Subcutaneous abdominal adipose tissue (tissue), 5 donors: ENCODE measurements at regions not wholly inside any gene's neighbourhood (a gene's known extent, or its start where the extent isn't known, plus 50 kb on each side); places are given as distances from the start of the nearest gene placed in this dataset.

Experiments used
- H3K27ac ChIP-seq: one replicate; pipeline ENCODE4 v1.7.0; 2013; ENCODE audit warnings: low read depth, mild to moderate bottlenecking, inconsistent platforms, low read length, moderate library complexity
- H3K27me3 ChIP-seq, 5 donors: one replicate each; pipeline ENCODE4 v1.7.0; 2013; ENCODE audit warnings: low read length in 5 of 5, inconsistent platforms in 1 of 5; ENCODE audit not compliant: control insufficient read depth in 5 of 5, insufficient read depth in 4 of 5
- H3K36me3 ChIP-seq, 5 donors: one replicate each; pipeline ENCODE4 v1.7.0; 2013; ENCODE audit warnings: low read length in 5 of 5; ENCODE audit not compliant: control insufficient read depth in 5 of 5, insufficient read depth in 5 of 5
- H3K4me1 ChIP-seq, 5 donors: one replicate each; pipeline ENCODE4 v1.7.0; 2013; ENCODE audit warnings: low read length in 5 of 5, mild to moderate bottlenecking in 3 of 5, moderate library complexity in 1 of 5; ENCODE audit not compliant: control insufficient read depth in 5 of 5, insufficient read depth in 5 of 5
- H3K4me3 ChIP-seq, 5 donors: one replicate each; pipeline ENCODE4 v1.7.0; 2013; ENCODE audit warnings: low read length in 5 of 5, low read depth in 1 of 5
- H3K9ac ChIP-seq, 5 donors: one replicate each; pipeline ENCODE4 v1.7.0; 2013; ENCODE audit warnings: low read length in 5 of 5, mild to moderate bottlenecking in 4 of 5, moderate library complexity in 3 of 5
- H3K9me3 ChIP-seq, 5 donors: one replicate each; pipeline ENCODE4 v1.7.0; 2013; ENCODE audit warnings: low read length in 5 of 5; ENCODE audit not compliant: control insufficient read depth in 5 of 5
- donor health status: healthy.
- donor health status: healthy.
- donor health status: healthy.
- donor health status: healthy.
- donor health status: healthy.

GRCh38 chr9:32292611-32293010, 91.8 kb upstream of the ACO1 start:
- peaks cover 0 to 4% (median 0%) of the 10 kb centered on the region in 5 donors for H3K4me1 ChIP-seq
- no peak overlapping the region for H3K27ac ChIP-seq
- H3K9ac ChIP-seq = no peak overlapping the region
- no peaks in the 10 kb centered on the region for H3K27me3 ChIP-seq
- H3K4me3 ChIP-seq = no peak overlapping the region
- H3K9me3 ChIP-seq = no peaks in the 10 kb centered on the region
- H3K36me3 ChIP-seq = no peaks in the 10 kb centered on the region

- no peaks in the 10 kb centered on the region for H3K9me3 ChIP-seq
- no peak overlapping the region for H3K9ac ChIP-seq
- peaks cover 0 to 4% (median 0%) of the 10 kb centered on the region in 5 donors for H3K4me1 ChIP-seq
- no peak overlapping the region for H3K27ac ChIP-seq
- no peak overlapping the region for H3K4me3 ChIP-seq
- H3K36me3 ChIP-seq = no peaks in the 10 kb centered on the region
- H3K27me3 ChIP-seq = no peaks in the 10 kb centered on the region
These were observed 91.4 kb upstream of the ACO1 start for GRCh38 chr9:32293091-32293490.

GRCh38 chr9:32294106-32294505, 90.3 kb upstream of the ACO1 start:
- Histone ChIP-seq H3K27me3 (no peaks in the 10 kb centered on the region), H3K36me3 (no peaks in the 10 kb centered on the region), H3K9me3 (no peaks in the 10 kb centered on the region), H3K4me1 (peaks cover 0 to 4% (median 0%) of the 10 kb centered on the region in 5 donors), H3K9ac (no peak overlapping the region), H3K27ac (no peak overlapping the region), H3K4me3 (no peak overlapping the region)

- no peak overlapping the region for H3K27ac ChIP-seq
- no peaks in the 10 kb centered on the region for H3K36me3 ChIP-seq
- peaks cover 0 to 6% (median 0%) of the 10 kb centered on the region in 5 donors for H3K9me3 ChIP-seq
- H3K27me3 ChIP-seq = no peaks in the 10 kb centered on the region
- H3K4me1 ChIP-seq = no peaks in the 10 kb centered on the region
- H3K9ac ChIP-seq = no peak overlapping the region
- no peak overlapping the region for H3K4me3 ChIP-seq
These were observed 84.1 kb upstream of the ACO1 start for GRCh38 chr9:32300373-32300772.

- Histone ChIP-seq H3K9me3 (peaks cover 0 to 6% (median 0%) of the 10 kb centered on the region in 5 donors), H3K9ac (no peak overlapping the region), H3K27me3 (no peaks in the 10 kb centered on the region), H3K4me1 (no peaks in the 10 kb centered on the region), H3K27ac (no peak overlapping the region), H3K36me3 (no peaks in the 10 kb centered on the region), H3K4me3 (no peak overlapping the region)
These were observed 79.9 kb upstream of the ACO1 start for GRCh38 chr9:32304495-32304894.

- Histone ChIP-seq H3K4me3 (no peak overlapping the region), H3K9me3 (peaks cover 0 to 6% (median 0%) of the 10 kb centered on the region in 5 donors)
These were observed 78.4 kb upstream of the ACO1 start for GRCh38 chr9:32306006-32306405.

GRCh38 chr9:32319312-32319929, 65.0 kb upstream of the ACO1 start:
- no peaks in the 10 kb centered on the region for H3K36me3 ChIP-seq
- no peaks in the 10 kb centered on the region for H3K4me1 ChIP-seq
- H3K27me3 ChIP-seq = no peaks in the 10 kb centered on the region
- peaks cover 0 to 3% (median 0%) of the 10 kb centered on the region in 5 donors for H3K9me3 ChIP-seq
- H3K4me3 ChIP-seq = no peak overlapping the region
- H3K27ac ChIP-seq = no peak overlapping the region
- no peak overlapping the region for H3K9ac ChIP-seq

More at GRCh38 chr9:32306006-32306405, 78.4 kb upstream of the ACO1 start:
- Histone ChIP-seq H3K9ac (no peak overlapping the region), H3K4me1 (no peaks in the 10 kb centered on the region), H3K36me3 (no peaks in the 10 kb centered on the region), H3K27ac (no peak overlapping the region), H3K27me3 (no peaks in the 10 kb centered on the region)

- H3K27me3 ChIP-seq = no peaks in the 10 kb centered on the region
- H3K9me3 ChIP-seq = no peaks in the 10 kb centered on the region
- no peaks in the 10 kb centered on the region for H3K4me1 ChIP-seq
- H3K36me3 ChIP-seq = no peaks in the 10 kb centered on the region
- no peak overlapping the region for H3K9ac ChIP-seq
- no peak overlapping the region for H3K4me3 ChIP-seq
- no peak overlapping the region for H3K27ac ChIP-seq
These were observed 61.8 kb upstream of the ACO1 start for GRCh38 chr9:32322622-32323021.

GRCh38 chr9:32326146-32326545, 58.3 kb upstream of the ACO1 start:
- H3K4me1 ChIP-seq = no peaks in the 10 kb centered on the region
- no peaks in the 10 kb centered on the region for H3K27me3 ChIP-seq
- no peak overlapping the region for H3K4me3 ChIP-seq
- no peaks in the 10 kb centered on the region for H3K9me3 ChIP-seq
- H3K9ac ChIP-seq = no peak overlapping the region
- no peaks in the 10 kb centered on the region for H3K36me3 ChIP-seq
- H3K27ac ChIP-seq = no peak overlapping the region

GRCh38 chr9:32331240-32331639, 53.2 kb upstream of the ACO1 start:
- Histone ChIP-seq H3K36me3 (no peaks in the 10 kb centered on the region), H3K27ac (no peak overlapping the region), H3K27me3 (no peaks in the 10 kb centered on the region), H3K9ac (no peak overlapping the region), H3K9me3 (no peaks in the 10 kb centered on the region), H3K4me1 (no peaks in the 10 kb centered on the region), H3K4me3 (no peak overlapping the region)
